ENCODE measurements at regions not wholly inside any gene's neighbourhood (a gene's known extent, or its start where the extent isn't known, plus 50 kb on each side); places are given as distances from the start of the nearest gene placed in this dataset.
"Not testable (repeated sequence)": the region's sequence is repeated elsewhere in the genome, so short reads cannot be mapped to it uniquely, and the experiment has no call there.

- H3K27ac ChIP-seq (ENCODE audit: low read length); H3K4me2 ChIP-seq (ENCODE audit: low read length); H4K20me1 ChIP-seq (ENCODE audit: insufficient read depth); H3K9me2 ChIP-seq (ENCODE audit: insufficient read depth, low read length); H3F3A ChIP-seq (ENCODE audit: insufficient read depth, low read length, poor library complexity, severe bottlenecking); H3K36me3 ChIP-seq (ENCODE audit: insufficient read depth, low read length); H3K79me2 ChIP-seq (replicated peaks; ENCODE audit: insufficient read depth, low read length); H3K9me3 ChIP-seq (ENCODE audit: low read length); H3K4me3 ChIP-seq (ENCODE audit: low read length); H3K9ac ChIP-seq (ENCODE audit: low read length); H2AFZ ChIP-seq (ENCODE audit: low read depth, low read length); H3K27me3 ChIP-seq (ENCODE audit: insufficient read depth, low read depth, low read length): not testable (repeated sequence)
Observed at GRCh38 chr15:84147307-84147706, 88.3 kb upstream of the GOLGA6L4 start.

GRCh38 chr15:84151205-84151931 is 84.2 kb upstream of the GOLGA6L4 start:
- no peaks in the 10 kb centered on the region for H3F3A ChIP-seq (ENCODE audit: insufficient read depth, low read length, poor library complexity, severe bottlenecking)
- no peak overlapping the region for H3K9ac ChIP-seq (ENCODE audit: low read length)
- no peaks in the 10 kb centered on the region for H3K9me3 ChIP-seq (ENCODE audit: low read length)
- H3K79me2 ChIP-seq (replicated peaks; ENCODE audit: insufficient read depth, low read length), result no peaks in the 10 kb centered on the region
- H2AFZ ChIP-seq (ENCODE audit: low read depth, low read length), result no peak overlapping the region
- H4K20me1 ChIP-seq (ENCODE audit: insufficient read depth), result no peaks in the 10 kb centered on the region
- no peak overlapping the region for H3K4me2 ChIP-seq (ENCODE audit: low read length)
- H3K27ac ChIP-seq (ENCODE audit: low read length), result no peak overlapping the region
- H3K36me3 ChIP-seq (ENCODE audit: insufficient read depth, low read length), result no peaks in the 10 kb centered on the region
- TF ChIP-seq EP300 (conservative IDR thresholded peaks at IDR 0.05; ENCODE audit: poor library complexity, severe bottlenecking) (no peak), SMC3 (conservative IDR thresholded peaks at IDR 0.05; ENCODE audit: poor library complexity) (no peak), EZH2 (IDR thresholded peaks at IDR 0.05; ENCODE audit: borderline replicate concordance, insufficient read depth, low read length, poor library complexity, severe bottlenecking) (no peak), RAD21 (conservative IDR thresholded peaks at IDR 0.05) (no peak), MXI1 (conservative IDR thresholded peaks at IDR 0.05; ENCODE audit: poor library complexity, severe bottlenecking) (no peak), POLR2AphosphoS5 (IDR thresholded peaks at IDR 0.05) (no peak), REST (IDR thresholded peaks at IDR 0.05; ENCODE audit: borderline replicate concordance) (no peak), TAF1 (IDR thresholded peaks at IDR 0.05; ENCODE audit: low read depth) (no peak), CTCF (IDR thresholded peaks at IDR 0.05; ENCODE audit: poor library complexity, severe bottlenecking) (no peak)
- no peaks in the 10 kb centered on the region for H3K27me3 ChIP-seq (ENCODE audit: insufficient read depth, low read depth, low read length)
- H3K9me2 ChIP-seq (ENCODE audit: insufficient read depth, low read length), result no peaks in the 10 kb centered on the region
- no peak overlapping the region for H3K4me3 ChIP-seq (ENCODE audit: low read length)

- not testable (repeated sequence) for H3K27ac ChIP-seq (ENCODE audit: low read length); H3K9me3 ChIP-seq (ENCODE audit: low read length); H3F3A ChIP-seq (ENCODE audit: insufficient read depth, low read length, poor library complexity, severe bottlenecking); H3K4me3 ChIP-seq (ENCODE audit: low read length); H3K36me3 ChIP-seq (ENCODE audit: insufficient read depth, low read length); H2AFZ ChIP-seq (ENCODE audit: low read depth, low read length); H3K9ac ChIP-seq (ENCODE audit: low read length); H3K4me2 ChIP-seq (ENCODE audit: low read length); H4K20me1 ChIP-seq (ENCODE audit: insufficient read depth); H3K79me2 ChIP-seq (replicated peaks; ENCODE audit: insufficient read depth, low read length); H3K27me3 ChIP-seq (ENCODE audit: insufficient read depth, low read depth, low read length); H3K9me2 ChIP-seq (ENCODE audit: insufficient read depth, low read length)
Observed at GRCh38 chr15:84152381-84152979, 83.1 kb upstream of the GOLGA6L4 start.

GRCh38 chr15:84153655-84154140 is 81.9 kb upstream of the GOLGA6L4 start:
- H3K79me2 ChIP-seq (replicated peaks; ENCODE audit: insufficient read depth, low read length); H3K4me3 ChIP-seq (ENCODE audit: low read length); H3K36me3 ChIP-seq (ENCODE audit: insufficient read depth, low read length); H3K9me3 ChIP-seq (ENCODE audit: low read length); H3K9ac ChIP-seq (ENCODE audit: low read length); H3K4me2 ChIP-seq (ENCODE audit: low read length); H3K27me3 ChIP-seq (ENCODE audit: insufficient read depth, low read depth, low read length); H2AFZ ChIP-seq (ENCODE audit: low read depth, low read length); H3F3A ChIP-seq (ENCODE audit: insufficient read depth, low read length, poor library complexity, severe bottlenecking); H3K27ac ChIP-seq (ENCODE audit: low read length); H4K20me1 ChIP-seq (ENCODE audit: insufficient read depth); H3K9me2 ChIP-seq (ENCODE audit: insufficient read depth, low read length): not testable (repeated sequence)

- H4K20me1 ChIP-seq (ENCODE audit: insufficient read depth); H3K4me3 ChIP-seq (ENCODE audit: low read length); H3K4me2 ChIP-seq (ENCODE audit: low read length); H3K27me3 ChIP-seq (ENCODE audit: insufficient read depth, low read depth, low read length); H2AFZ ChIP-seq (ENCODE audit: low read depth, low read length); H3F3A ChIP-seq (ENCODE audit: insufficient read depth, low read length, poor library complexity, severe bottlenecking); H3K36me3 ChIP-seq (ENCODE audit: insufficient read depth, low read length); H3K9ac ChIP-seq (ENCODE audit: low read length); H3K9me2 ChIP-seq (ENCODE audit: insufficient read depth, low read length); H3K79me2 ChIP-seq (replicated peaks; ENCODE audit: insufficient read depth, low read length); H3K9me3 ChIP-seq (ENCODE audit: low read length); H3K27ac ChIP-seq (ENCODE audit: low read length): not testable (repeated sequence)
Observed at GRCh38 chr15:84154314-84154713, 81.3 kb upstream of the GOLGA6L4 start.

All from neural cell (in vitro differentiated cells).